GM21423 (cell line): ENCODE measurements at regions not wholly inside any gene's neighbourhood (a gene's known extent, or its start where the extent isn't known, plus 50 kb on each side); places are given as distances from the start of the nearest gene placed in this dataset.
"Not testable (repeated sequence)": the region's sequence is repeated elsewhere in the genome, so short reads cannot be mapped to it uniquely, and the experiment has no call there.

Experiments used
- ATAC-seq: cut with Tn5 transposase; IDR thresholded peaks from one replicate; pipeline ENCODE4 v1.9.1; 2021; ENCODE audit warnings: mild to moderate bottlenecking, moderate library complexity; ENCODE audit not compliant: unreplicated experiment

- no peak for ATAC-seq
Observed at GRCh38 chr7:20839196-20839735, 52.6 kb upstream of the SP8 start.

- ATAC-seq = peak; percentile 41
Observed at GRCh38 chr7:20839987-20840386, 53.3 kb upstream of the SP8 start.

- no peak for ATAC-seq
Observed at GRCh38 chr7:20846791-20847190, 60.1 kb upstream of the SP8 start.

- ATAC-seq = no peak
Observed at GRCh38 chr7:20858951-20859350, 72.3 kb upstream of the SP8 start.

GRCh38 chr7:20861468-20861867 lies 74.8 kb upstream of the SP8 start:
- ATAC-seq = no peak

- no peak for ATAC-seq
Observed at GRCh38 chr7:20862554-20862953, 75.9 kb upstream of the SP8 start.

- ATAC-seq = no peak
Observed at GRCh38 chr7:20864221-20864620, 77.5 kb upstream of the SP8 start.

GRCh38 chr7:20865684-20866083 lies 79.0 kb upstream of the SP8 start:
- no peak for ATAC-seq

- no peak for ATAC-seq
Observed at GRCh38 chr7:20870977-20871376, 84.3 kb upstream of the SP8 start.

- ATAC-seq = no peak
Observed at GRCh38 chr7:20892776-20893175, 106.1 kb upstream of the SP8 start.

GRCh38 chr7:20894806-20895205 lies 108.1 kb upstream of the SP8 start:
- ATAC-seq = no peak

GRCh38 chr7:20895563-20895962 lies 108.9 kb upstream of the SP8 start:
- no peak for ATAC-seq

GRCh38 chr7:20896996-20897395 lies 110.3 kb upstream of the SP8 start:
- no peak for ATAC-seq

GRCh38 chr7:20906801-20907453 lies 120.2 kb upstream of the SP8 start:
- no peak for ATAC-seq

GRCh38 chr7:20911081-20911480 lies 124.4 kb upstream of the SP8 start:
- ATAC-seq = no peak

GRCh38 chr7:20913853-20914252 lies 127.2 kb upstream of the SP8 start:
- no peak for ATAC-seq

- no peak for ATAC-seq
Observed at GRCh38 chr7:20916311-20916710, 129.6 kb upstream of the SP8 start.

GRCh38 chr7:20917603-20918002 lies 130.9 kb upstream of the SP8 start:
- ATAC-seq = no peak

GRCh38 chr7:20918156-20918555 lies 131.5 kb upstream of the SP8 start:
- ATAC-seq = no peak

- ATAC-seq = not testable (repeated sequence)
Observed at GRCh38 chr7:20927178-20927577, 140.5 kb upstream of the SP8 start.

- no peak for ATAC-seq
Observed at GRCh38 chr7:20927976-20928375, 141.3 kb upstream of the SP8 start.

- ATAC-seq = no peak
Observed at GRCh38 chr7:20929199-20929598, 142.5 kb upstream of the SP8 start.

GRCh38 chr7:20931739-20932138 lies 145.1 kb upstream of the SP8 start:
- no peak for ATAC-seq
